Neural cell (in vitro differentiated cells): ENCODE measurements at regions not wholly inside any gene's neighbourhood (a gene's known extent, or its start where the extent isn't known, plus 50 kb on each side); places are given as distances from the start of the nearest gene placed in this dataset.

Experiments
- H2AFZ ChIP-seq: fragments of 200-600, 300-800 bp; sonication (generic), shearing (Covaris generic); 2 replicates; pipeline ENCODE4 v1.6.0; 2014; ENCODE audit warnings: low read depth, mild to moderate bottlenecking, antibody characterized with exemption, low read length, moderate library complexity
- H3F3A ChIP-seq: fragments of 200-600 bp; shearing (Covaris generic); 2 replicates; pipeline ENCODE4 v1.6.1; 2016; ENCODE audit warnings: mild to moderate bottlenecking, moderate library complexity, mixed read lengths, antibody characterized with exemption, low read length; ENCODE audit not compliant: insufficient read depth, poor library complexity, severe bottlenecking
- H3K27ac ChIP-seq: fragments of 200-600, 300-800 bp; sonication (generic), shearing (Covaris generic); 2 replicates; pipeline ENCODE4 v1.5.1; 2014; ENCODE audit warnings: mild to moderate bottlenecking, low read length, moderate library complexity
- H3K27me3 ChIP-seq: fragments of 300-800, 200-600 bp; sonication (generic), shearing (Covaris generic); 2 replicates; pipeline ENCODE4 v1.6.0; 2014; ENCODE audit warnings: mild to moderate bottlenecking, low read depth, low read length, moderate library complexity; ENCODE audit not compliant: insufficient read depth
- H3K36me3 ChIP-seq: fragments of 300-800, 200-600 bp; sonication (generic), shearing (Covaris generic); 2 replicates; pipeline ENCODE4 v1.5.1; 2014; ENCODE audit warnings: mild to moderate bottlenecking, antibody characterized with exemption, low read length, moderate library complexity; ENCODE audit not compliant: insufficient read depth
- H3K4me2 ChIP-seq: fragments of 300-800, 200-600 bp; sonication (generic), shearing (Covaris generic); 2 replicates; pipeline ENCODE4 v1.6.0; 2014; ENCODE audit warnings: mild to moderate bottlenecking, low read length
- H3K4me3 ChIP-seq: fragments of 300-800, 200-600 bp; sonication (generic), shearing (Covaris generic); 2 replicates; pipeline ENCODE4 v1.5.1; 2014; ENCODE audit warnings: mild to moderate bottlenecking, low read length, moderate library complexity
- H3K79me2 ChIP-seq: fragments of 200-600 bp; shearing (Covaris generic); replicated peaks from 2 replicates; pipeline ENCODE4 v1.6.0; 2014; ENCODE audit warnings: mild to moderate bottlenecking, low read length, moderate library complexity; ENCODE audit not compliant: insufficient read depth
- H3K9ac ChIP-seq: fragments of 300-800, 200-600 bp; sonication (generic), shearing (Covaris generic); 2 replicates; pipeline ENCODE4 v1.6.1; 2016; ENCODE audit warnings: mild to moderate bottlenecking, low read length, mixed read lengths
- H3K9me2 ChIP-seq: fragments of 200-600 bp; shearing (Covaris generic); 2 replicates; pipeline ENCODE4 v1.6.1; 2016; ENCODE audit warnings: mild to moderate bottlenecking, low read length, mixed read lengths; ENCODE audit not compliant: insufficient read depth
- H3K9me3 ChIP-seq: fragments of 200-600, 300-800 bp; sonication (generic), shearing (Covaris generic); 2 replicates; pipeline ENCODE4 v1.6.1; 2016; ENCODE audit warnings: mild to moderate bottlenecking, mixed run types, low read length, moderate library complexity, mixed read lengths
- H4K20me1 ChIP-seq: fragments of 200-600 bp; shearing (Covaris generic); 2 replicates; pipeline ENCODE4 v1.6.1; 2016; ENCODE audit warnings: mild to moderate bottlenecking, mixed run types; ENCODE audit not compliant: insufficient read depth
- EP300 ChIP-seq: fragments of 450-650 bp; conservative IDR thresholded peaks from 2 replicates; pipeline ENCODE4 v1.6.1; 2014; ENCODE audit warnings: antibody characterized with exemption, mild to moderate bottlenecking, moderate library complexity; ENCODE audit not compliant: poor library complexity, severe bottlenecking
- EZH2 ChIP-seq: fragments of 200-600, 300-800 bp; shearing (Covaris generic), sonication (generic); IDR thresholded peaks from 2 replicates; pipeline ENCODE4 v1.6.1; 2014; ENCODE audit warnings: antibody characterized with exemption, low read length, borderline replicate concordance, mild to moderate bottlenecking; ENCODE audit not compliant: insufficient read depth, poor library complexity, severe bottlenecking
- MXI1 ChIP-seq: fragments of 450-650 bp; conservative IDR thresholded peaks from 2 replicates; pipeline ENCODE4 v1.6.1; 2014; ENCODE audit warnings: antibody characterized with exemption, mild to moderate bottlenecking; ENCODE audit not compliant: poor library complexity, severe bottlenecking
- POLR2AphosphoS5 ChIP-seq: IDR thresholded peaks from 2 replicates; pipeline ENCODE4 v1.6.1; 2012
- RAD21 ChIP-seq: fragments of 450-650 bp; conservative IDR thresholded peaks from 2 replicates; pipeline ENCODE4 v1.6.1; 2014; ENCODE audit warnings: antibody characterized with exemption, mild to moderate bottlenecking, moderate library complexity
- REST ChIP-seq: IDR thresholded peaks from 2 replicates; pipeline ENCODE4 v1.6.1; 2012; ENCODE audit warnings: borderline replicate concordance
- SMC3 ChIP-seq: fragments of 450-650 bp; conservative IDR thresholded peaks from 2 replicates; pipeline ENCODE4 v1.6.1; 2014; ENCODE audit warnings: antibody characterized with exemption, mild to moderate bottlenecking, moderate library complexity; ENCODE audit not compliant: poor library complexity
- TAF1 ChIP-seq: IDR thresholded peaks from 2 replicates; pipeline ENCODE4 v1.6.1; 2012; ENCODE audit warnings: low read depth
- TF ChIP-seq, protein P1 (sequence below): fragments of 450-650 bp; IDR thresholded peaks from 2 replicates; pipeline ENCODE4 v1.5.1; 2014; ENCODE audit warnings: antibody characterized with exemption, mild to moderate bottlenecking, moderate library complexity; ENCODE audit not compliant: poor library complexity, severe bottlenecking

DNA sequence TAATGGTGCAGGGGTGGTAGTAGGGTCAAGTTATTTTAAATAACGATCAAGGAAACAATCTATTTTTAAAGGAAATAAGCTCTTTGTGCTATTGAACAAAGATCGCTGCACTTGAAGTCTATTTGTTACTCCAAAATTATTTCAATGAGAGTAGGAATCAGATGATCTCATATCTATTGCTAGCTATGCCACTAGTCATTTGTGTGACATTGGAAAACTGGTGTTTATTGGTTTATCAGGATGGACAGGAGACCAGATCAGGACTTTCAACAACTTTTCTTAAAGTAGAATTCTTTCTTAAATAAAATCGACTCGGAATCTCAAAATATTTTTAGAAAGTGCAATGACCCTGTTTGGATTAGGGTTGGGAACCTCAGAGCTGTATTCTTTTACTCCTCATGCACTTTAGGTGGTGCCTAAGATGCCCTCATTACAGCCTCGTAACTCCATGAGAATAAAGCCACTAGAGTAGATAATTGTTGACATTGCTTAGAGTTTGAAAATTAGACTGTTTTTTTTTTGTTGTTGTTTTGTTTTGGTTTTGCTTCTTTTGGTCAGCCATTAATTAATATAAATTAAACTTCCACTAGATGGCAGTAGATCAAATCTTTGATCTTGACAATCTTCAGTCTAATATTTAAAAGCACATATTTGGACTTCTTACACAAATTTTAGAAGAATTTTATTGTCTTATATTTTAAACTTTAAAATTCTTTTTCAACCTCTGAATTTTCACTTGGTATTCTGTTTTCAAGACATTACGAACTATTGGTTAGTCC lies 352.4 kb downstream of the USP25 start:
- H3F3A ChIP-seq: no peaks in the 10 kb centered on the region
- H3K27me3 ChIP-seq: no peaks in the 10 kb centered on the region
- no peak overlapping the region for H3K4me2 ChIP-seq
- no peak overlapping the region for H2AFZ ChIP-seq
- H4K20me1 ChIP-seq: no peaks in the 10 kb centered on the region
- H3K27ac ChIP-seq: no peak overlapping the region
- no peaks in the 10 kb centered on the region for H3K36me3 ChIP-seq
- no peaks in the 10 kb centered on the region for H3K79me2 ChIP-seq
- TF ChIP-seq, protein P1, sequence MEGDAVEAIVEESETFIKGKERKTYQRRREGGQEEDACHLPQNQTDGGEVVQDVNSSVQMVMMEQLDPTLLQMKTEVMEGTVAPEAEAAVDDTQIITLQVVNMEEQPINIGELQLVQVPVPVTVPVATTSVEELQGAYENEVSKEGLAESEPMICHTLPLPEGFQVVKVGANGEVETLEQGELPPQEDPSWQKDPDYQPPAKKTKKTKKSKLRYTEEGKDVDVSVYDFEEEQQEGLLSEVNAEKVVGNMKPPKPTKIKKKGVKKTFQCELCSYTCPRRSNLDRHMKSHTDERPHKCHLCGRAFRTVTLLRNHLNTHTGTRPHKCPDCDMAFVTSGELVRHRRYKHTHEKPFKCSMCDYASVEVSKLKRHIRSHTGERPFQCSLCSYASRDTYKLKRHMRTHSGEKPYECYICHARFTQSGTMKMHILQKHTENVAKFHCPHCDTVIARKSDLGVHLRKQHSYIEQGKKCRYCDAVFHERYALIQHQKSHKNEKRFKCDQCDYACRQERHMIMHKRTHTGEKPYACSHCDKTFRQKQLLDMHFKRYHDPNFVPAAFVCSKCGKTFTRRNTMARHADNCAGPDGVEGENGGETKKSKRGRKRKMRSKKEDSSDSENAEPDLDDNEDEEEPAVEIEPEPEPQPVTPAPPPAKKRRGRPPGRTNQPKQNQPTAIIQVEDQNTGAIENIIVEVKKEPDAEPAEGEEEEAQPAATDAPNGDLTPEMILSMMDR: peak; percentile 52
- TF ChIP-seq EZH2 (no peak), RAD21 (peak; percentile 38), SMC3 (peak; percentile 28)
- no peak overlapping the region for H3K9ac ChIP-seq
- H3K9me2 ChIP-seq: no peaks in the 10 kb centered on the region
- no peaks in the 10 kb centered on the region for H3K9me3 ChIP-seq
- no peak overlapping the region for H3K4me3 ChIP-seq

DNA sequence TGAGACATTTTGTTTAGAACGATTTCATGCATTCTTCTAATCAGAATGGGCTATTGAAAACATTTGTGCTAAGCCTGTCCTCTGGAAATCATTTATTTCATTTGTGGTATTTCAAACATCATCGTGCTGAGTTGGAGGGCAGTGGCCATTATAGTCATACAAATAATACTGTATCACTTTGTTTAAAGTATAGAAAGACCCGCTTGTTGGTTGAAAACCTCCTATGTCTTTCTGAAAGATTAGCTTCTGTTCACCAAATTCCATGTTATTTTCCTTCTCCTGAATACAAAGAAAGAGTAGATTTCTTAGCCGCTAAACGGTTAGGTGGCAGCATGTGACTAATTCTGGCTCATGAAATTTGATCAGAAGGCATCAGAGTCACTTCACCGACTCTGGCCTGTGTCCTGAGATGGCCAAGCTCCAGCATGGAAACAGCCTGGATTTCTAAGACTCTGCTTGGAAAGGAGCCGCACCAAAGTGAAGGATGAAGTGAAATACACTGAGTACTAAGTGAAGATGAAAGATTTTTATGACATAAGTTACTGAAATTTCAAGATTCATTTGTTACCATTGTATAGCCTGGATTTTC lies 355.1 kb downstream of the USP25 start:
- TF ChIP-seq TAF1 (no peak), MXI1 (no peak), EP300 (no peak), REST (no peak), RAD21 (no peak), EZH2 (no peak), POLR2AphosphoS5 (no peak), SMC3 (no peak)
- TF ChIP-seq, protein P1: no peak
- Histone ChIP-seq H3K4me2 (no peak overlapping the region), H3K27me3 (no peaks in the 10 kb centered on the region), H3K36me3 (no peaks in the 10 kb centered on the region), H3K9ac (no peak overlapping the region), H3K79me2 (no peaks in the 10 kb centered on the region), H3K4me3 (no peak overlapping the region), H3K9me2 (no peaks in the 10 kb centered on the region), H4K20me1 (no peaks in the 10 kb centered on the region), H3K9me3 (no peaks in the 10 kb centered on the region), H3F3A (no peaks in the 10 kb centered on the region), H3K27ac (no peak overlapping the region), H2AFZ (no peak overlapping the region)
